DND-41 (cell line): ENCODE measurements at regions not wholly inside any gene's neighbourhood (a gene's known extent, or its start where the extent isn't known, plus 50 kb on each side); places are given as distances from the start of the nearest gene placed in this dataset.

Experiments
- ATAC-seq: fragments of 200-7000 bp; cut with Tn5 transposase; 3 replicates; pipeline ENCODE4 v1.9.1; 2021; ENCODE audit warnings: low read depth; ENCODE audit not compliant: insufficient read depth
- DNase-seq: peaks from one replicate; pipeline ENCODE4 v3.0.0-alpha.2; 2020
- H2AFZ ChIP-seq: 2 replicates; pipeline ENCODE4 v1.6.0; 2012; ENCODE audit warnings: low read depth, low read length
- H3K27ac ChIP-seq: 2 replicates; pipeline ENCODE4 v1.5.1; 2012; ENCODE audit warnings: low read length, inconsistent platforms
- H3K27me3 ChIP-seq: fragments of 200-600 bp; sonication (generic); 2 replicates; pipeline ENCODE4 v1.6.0; 2012; ENCODE audit warnings: low read length, mild to moderate bottlenecking, inconsistent platforms; ENCODE audit not compliant: insufficient read depth, poor library complexity
- H3K36me3 ChIP-seq: 2 replicates; pipeline ENCODE4 v1.5.1; 2012; ENCODE audit warnings: low read length, inconsistent platforms; ENCODE audit not compliant: insufficient read depth
- H3K4me1 ChIP-seq: 2 replicates; pipeline ENCODE4 v1.5.1; 2012; ENCODE audit warnings: mild to moderate bottlenecking, low read length; ENCODE audit not compliant: insufficient read depth
- H3K4me2 ChIP-seq: 2 replicates; pipeline ENCODE4 v1.6.0; 2012; ENCODE audit warnings: mild to moderate bottlenecking, moderate library complexity, low read length, inconsistent platforms; ENCODE audit not compliant: insufficient read depth
- H3K4me3 ChIP-seq, 2 experiments: fragments of 200-600 bp in 1 of 2; shearing (Covaris generic) in 1 of 2; 2 replicates each; pipeline ENCODE4 v1.5.1; 2012 to 2016; ENCODE audit warnings: inconsistent platforms in 2 of 2, low read length in 2 of 2, mild to moderate bottlenecking in 2 of 2, low read depth in 1 of 2, moderate library complexity in 1 of 2
- H3K79me2 ChIP-seq: 2 replicates; pipeline ENCODE4 v1.6.0; 2012; ENCODE audit warnings: low read length, inconsistent platforms; ENCODE audit not compliant: insufficient read depth
- H3K9ac ChIP-seq: 2 replicates; pipeline ENCODE4 v1.6.0; 2012; ENCODE audit warnings: low read depth, mild to moderate bottlenecking, inconsistent platforms, low read length, moderate library complexity
- H3K9me3 ChIP-seq: 2 replicates; pipeline ENCODE4 v1.5.1; 2012; ENCODE audit warnings: low read length, moderate library complexity, mild to moderate bottlenecking, inconsistent platforms; ENCODE audit not compliant: insufficient read depth, severe bottlenecking
- H4K20me1 ChIP-seq: 2 replicates; pipeline ENCODE4 v1.6.0; 2012; ENCODE audit warnings: low read length; ENCODE audit not compliant: insufficient read depth
- EZH2 ChIP-seq: IDR thresholded peaks from 3 replicates; pipeline ENCODE4 v1.6.1; 2012; ENCODE audit warnings: borderline replicate concordance, low read depth, mild to moderate bottlenecking, moderate library complexity, low read length, inconsistent platforms; ENCODE audit not compliant: severe bottlenecking
- TF ChIP-seq, protein P1 (sequence below): IDR thresholded peaks from 2 replicates; pipeline ENCODE4 v1.5.1; 2012; ENCODE audit warnings: borderline replicate concordance, low read length, moderate library complexity, mild to moderate bottlenecking; ENCODE audit not compliant: poor library complexity, severe bottlenecking; ENCODE audit errors: extremely low read depth

DNA sequence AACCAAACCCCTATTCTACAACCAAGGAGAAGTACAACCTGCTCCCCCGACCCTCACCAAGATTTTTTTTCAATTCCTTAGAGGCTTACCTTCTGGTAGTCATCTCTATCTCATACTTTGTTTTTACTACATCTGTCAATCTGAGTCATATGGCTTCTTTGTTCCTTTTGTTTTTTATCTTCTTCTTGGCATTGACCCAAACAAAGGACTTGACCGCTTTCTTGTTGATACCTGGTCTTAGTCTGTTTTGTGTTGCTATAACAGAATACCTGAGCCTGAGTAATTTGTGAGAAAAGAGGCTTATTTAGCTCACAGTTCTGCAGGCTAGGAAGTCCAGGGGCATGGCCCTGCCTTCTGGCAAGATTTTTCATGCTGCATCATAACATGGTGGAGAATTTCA, 352.7 kb downstream of the MLLT3 start:
- Histone ChIP-seq H3K4me3 (no peak overlapping the region), H3K4me2 (no peak overlapping the region), H3K27ac (no peak overlapping the region), H3K79me2 (no peaks in the 10 kb centered on the region), H3K9me3 (no peaks in the 10 kb centered on the region), H3K27me3 (no peaks in the 10 kb centered on the region), H2AFZ (no peak overlapping the region), H3K4me1 (peaks cover 9% of the 10 kb centered on the region; the same call in 1 of the 2 replicates), H4K20me1 (no peaks in the 10 kb centered on the region), H3K9ac (no peak overlapping the region), H3K36me3 (no peaks in the 10 kb centered on the region)
- no peak for TF ChIP-seq EZH2
- TF ChIP-seq, protein P1, sequence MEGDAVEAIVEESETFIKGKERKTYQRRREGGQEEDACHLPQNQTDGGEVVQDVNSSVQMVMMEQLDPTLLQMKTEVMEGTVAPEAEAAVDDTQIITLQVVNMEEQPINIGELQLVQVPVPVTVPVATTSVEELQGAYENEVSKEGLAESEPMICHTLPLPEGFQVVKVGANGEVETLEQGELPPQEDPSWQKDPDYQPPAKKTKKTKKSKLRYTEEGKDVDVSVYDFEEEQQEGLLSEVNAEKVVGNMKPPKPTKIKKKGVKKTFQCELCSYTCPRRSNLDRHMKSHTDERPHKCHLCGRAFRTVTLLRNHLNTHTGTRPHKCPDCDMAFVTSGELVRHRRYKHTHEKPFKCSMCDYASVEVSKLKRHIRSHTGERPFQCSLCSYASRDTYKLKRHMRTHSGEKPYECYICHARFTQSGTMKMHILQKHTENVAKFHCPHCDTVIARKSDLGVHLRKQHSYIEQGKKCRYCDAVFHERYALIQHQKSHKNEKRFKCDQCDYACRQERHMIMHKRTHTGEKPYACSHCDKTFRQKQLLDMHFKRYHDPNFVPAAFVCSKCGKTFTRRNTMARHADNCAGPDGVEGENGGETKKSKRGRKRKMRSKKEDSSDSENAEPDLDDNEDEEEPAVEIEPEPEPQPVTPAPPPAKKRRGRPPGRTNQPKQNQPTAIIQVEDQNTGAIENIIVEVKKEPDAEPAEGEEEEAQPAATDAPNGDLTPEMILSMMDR = no peak
- DNase-seq (no peak), ATAC-seq (no peak)

GRCh38 chr9:20264896-20265295, 357.4 kb downstream of the MLLT3 start:
- Histone ChIP-seq H3K36me3 (no peaks in the 10 kb centered on the region), H3K4me3 (no peak overlapping the region), H3K9ac (no peak overlapping the region), H3K79me2 (no peaks in the 10 kb centered on the region), H3K9me3 (no peaks in the 10 kb centered on the region), H3K27ac (no peak overlapping the region), H3K27me3 (no peaks in the 10 kb centered on the region), H4K20me1 (no peaks in the 10 kb centered on the region), H3K4me1 (no peaks in the 10 kb centered on the region), H2AFZ (no peak overlapping the region), H3K4me2 (no peak overlapping the region)
- no peak for ATAC-seq
- no peak for TF ChIP-seq EZH2
- TF ChIP-seq, protein P1 = no peak
- no peak for DNase-seq

DNA sequence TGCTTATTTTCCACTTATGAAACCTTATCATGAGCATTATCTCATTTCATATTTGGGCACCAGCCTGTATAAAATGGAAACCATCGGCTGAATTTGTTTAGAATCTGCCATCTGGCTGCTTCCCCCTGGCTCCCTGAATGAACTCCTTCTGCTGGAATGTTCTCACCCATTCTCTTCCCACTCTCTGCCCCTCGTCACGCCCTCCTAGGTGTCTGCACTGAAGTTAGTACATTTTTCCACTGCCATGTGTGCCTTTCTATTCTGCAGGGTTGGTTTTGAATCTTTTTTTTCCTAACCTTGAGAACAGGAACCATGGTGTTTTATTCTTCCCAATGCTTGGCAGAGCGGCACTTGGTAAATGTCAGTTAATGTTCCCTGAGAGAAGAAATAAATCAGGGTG, 359.7 kb downstream of the MLLT3 start:
- Histone ChIP-seq H3K4me2 (no peak overlapping the region), H3K79me2 (no peaks in the 10 kb centered on the region), H2AFZ (no peak overlapping the region), H3K27me3 (no peaks in the 10 kb centered on the region), H3K9ac (no peak overlapping the region), H3K4me1 (no peaks in the 10 kb centered on the region), H3K4me3 (no peak overlapping the region), H3K36me3 (no peaks in the 10 kb centered on the region), H3K27ac (no peak overlapping the region), H3K9me3 (no peaks in the 10 kb centered on the region), H4K20me1 (no peaks in the 10 kb centered on the region)
- DNase-seq (no peak), ATAC-seq (no peak)
- TF ChIP-seq EZH2 = no peak
- TF ChIP-seq, protein P1 = no peak
